GM21737 (cell line): ENCODE measurements at regions not wholly inside any gene's neighbourhood (a gene's known extent, or its start where the extent isn't known, plus 50 kb on each side); places are given as distances from the start of the nearest gene placed in this dataset.

Source experiments
- ATAC-seq: cut with Tn5 transposase; IDR thresholded peaks from one replicate; pipeline ENCODE4 v1.9.1; 2021; ENCODE audit warnings: mild to moderate bottlenecking, moderate library complexity; ENCODE audit not compliant: unreplicated experiment

- no peak for ATAC-seq
These were observed 257.8 kb downstream of the NR2F1-AS1 start for GRCh38 chr5:93322974-93323860.

GRCh38 chr5:93320920-93321445 is 260.0 kb downstream of the NR2F1-AS1 start:
- ATAC-seq, result no peak

- no peak for ATAC-seq
These were observed 267.3 kb downstream of the NR2F1-AS1 start for GRCh38 chr5:93313672-93314071.

- no peak for ATAC-seq
These were observed 269.1 kb downstream of the NR2F1-AS1 start for GRCh38 chr5:93311881-93312280.

- ATAC-seq, result no peak
These were observed 273.5 kb downstream of the NR2F1-AS1 start for GRCh38 chr5:93307557-93307956.

- no peak for ATAC-seq
These were observed 275.0 kb downstream of the NR2F1-AS1 start for GRCh38 chr5:93305984-93306383.

GRCh38 chr5:93304456-93305250 is 276.4 kb downstream of the NR2F1-AS1 start:
- ATAC-seq, result no peak

GRCh38 chr5:93303291-93303691 is 277.7 kb downstream of the NR2F1-AS1 start:
- ATAC-seq, result no peak

- ATAC-seq, result no peak
These were observed 278.3 kb downstream of the NR2F1-AS1 start for GRCh38 chr5:93302711-93303110.

GRCh38 chr5:93300945-93301344 is 280.1 kb downstream of the NR2F1-AS1 start:
- no peak for ATAC-seq

- no peak for ATAC-seq
These were observed 280.6 kb downstream of the NR2F1-AS1 start for GRCh38 chr5:93300309-93300923.

- ATAC-seq, result no peak
These were observed 281.2 kb downstream of the NR2F1-AS1 start for GRCh38 chr5:93299681-93300308.

- ATAC-seq, result no peak
These were observed 283.9 kb downstream of the NR2F1-AS1 start for GRCh38 chr5:93297116-93297515.

- no peak for ATAC-seq
These were observed 284.7 kb downstream of the NR2F1-AS1 start for GRCh38 chr5:93296338-93296737.

- ATAC-seq, result no peak
These were observed 286.0 kb downstream of the NR2F1-AS1 start for GRCh38 chr5:93294996-93295395.

- ATAC-seq, result no peak
These were observed 286.8 kb downstream of the NR2F1-AS1 start for GRCh38 chr5:93294199-93294598.

- no peak for ATAC-seq
These were observed 291.1 kb downstream of the NR2F1-AS1 start for GRCh38 chr5:93289942-93290341.

GRCh38 chr5:93285461-93285860 is 295.6 kb downstream of the NR2F1-AS1 start:
- no peak for ATAC-seq

- ATAC-seq, result no peak
These were observed 298.8 kb downstream of the NR2F1-AS1 start for GRCh38 chr5:93281980-93282772.

GRCh38 chr5:93280518-93280917 is 300.5 kb downstream of the NR2F1-AS1 start:
- no peak for ATAC-seq
